ENCODE measurements at regions not wholly inside any gene's neighbourhood (a gene's known extent, or its start where the extent isn't known, plus 50 kb on each side); places are given as distances from the start of the nearest gene placed in this dataset.
"Not testable (repeated sequence)": the region's sequence is repeated elsewhere in the genome, so short reads cannot be mapped to it uniquely, and the experiment has no call there.

DNA sequence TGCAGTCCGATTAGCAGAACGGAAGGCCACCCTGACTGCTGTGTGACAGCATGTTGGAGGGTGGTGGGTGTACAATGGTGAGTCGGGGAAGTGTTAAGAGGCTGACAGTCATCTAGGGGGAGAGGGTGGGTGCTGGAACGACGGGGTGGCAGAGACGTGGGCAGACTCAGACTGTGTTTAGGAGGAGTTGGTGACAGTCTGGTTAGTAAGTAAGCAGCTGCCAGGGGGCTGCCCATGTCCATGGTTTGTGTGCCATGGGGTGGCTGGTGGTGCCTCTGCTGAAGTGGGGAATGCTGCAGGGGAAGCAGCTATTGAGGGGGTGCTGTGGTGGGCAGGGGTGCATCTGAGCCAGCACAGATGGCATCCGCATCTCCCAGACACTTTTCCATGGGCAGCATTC lies 51.3 kb upstream of the BOD1 start:
- no peak for DNase-seq (ENCODE audit: low spot score)

DNA sequence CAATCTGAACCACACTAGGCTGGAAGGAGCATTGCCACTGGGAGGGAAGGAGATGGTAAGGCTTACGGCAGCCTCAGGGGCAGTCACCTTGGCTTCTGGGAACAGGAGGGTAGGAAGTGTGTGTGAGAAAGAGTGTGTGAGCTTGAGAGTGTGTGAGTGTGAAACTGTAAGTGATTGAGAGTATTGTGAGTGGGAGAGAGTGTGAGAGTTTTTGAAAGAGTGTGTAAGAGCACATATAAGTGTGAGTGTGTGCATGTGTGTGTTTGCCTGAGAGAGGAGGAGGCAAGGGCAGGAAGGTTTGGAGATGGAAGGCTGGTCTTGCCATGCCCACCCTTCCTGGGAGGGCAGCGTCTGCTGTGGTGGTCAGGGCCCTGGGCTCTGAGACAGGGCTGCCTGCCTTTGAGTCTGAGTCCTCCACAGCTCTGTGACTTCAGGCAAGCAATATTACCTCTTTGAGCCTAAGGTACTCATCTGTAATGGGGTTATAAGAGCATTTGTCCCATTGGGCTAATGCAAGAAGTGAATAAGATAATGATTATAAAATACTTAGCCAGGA lies 51.9 kb upstream of the BOD1 start:
- DNase-seq (ENCODE audit: low spot score), result no peak

DNA sequence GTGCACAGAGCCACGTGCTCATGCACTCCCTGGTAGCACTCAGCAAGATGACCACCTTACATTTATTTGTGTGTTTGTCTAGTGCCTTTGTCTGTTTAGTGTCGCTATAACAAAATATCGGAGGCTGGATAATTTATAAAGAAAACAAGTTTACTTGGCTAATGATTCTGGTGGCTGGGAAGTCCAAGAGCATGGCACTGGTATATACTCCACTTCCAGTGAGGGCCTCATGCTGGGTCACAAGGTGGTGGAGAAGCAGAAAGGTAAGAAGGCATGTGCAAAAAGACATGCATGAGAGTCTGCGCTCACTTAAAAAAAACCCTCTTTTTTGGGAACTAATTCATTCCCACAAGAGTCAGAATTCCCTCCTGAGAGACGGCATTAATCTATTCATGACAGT lies 52.5 kb upstream of the BOD1 start:
- no peak for DNase-seq (ENCODE audit: low spot score)

DNA sequence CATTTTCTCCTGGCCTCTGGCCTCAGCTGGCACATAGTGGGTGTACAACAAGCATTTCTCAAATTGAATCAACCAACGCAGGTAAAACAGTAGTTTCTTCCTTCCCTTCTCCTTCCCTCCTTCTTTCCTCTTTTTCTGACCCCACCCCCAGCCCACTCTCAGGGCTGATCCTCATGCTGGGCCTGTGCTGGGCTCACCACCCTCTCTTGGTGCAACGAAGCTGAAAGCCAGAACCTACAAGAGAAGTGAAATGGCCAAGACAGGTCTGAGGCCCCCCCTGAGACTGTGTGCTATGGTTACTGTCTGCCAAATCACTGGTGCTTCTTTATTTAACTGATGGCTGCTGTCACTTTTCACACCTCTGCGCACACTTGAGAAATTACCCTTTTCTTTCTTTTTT lies 53.0 kb upstream of the BOD1 start:
- no peak for DNase-seq (ENCODE audit: low spot score)

DNA sequence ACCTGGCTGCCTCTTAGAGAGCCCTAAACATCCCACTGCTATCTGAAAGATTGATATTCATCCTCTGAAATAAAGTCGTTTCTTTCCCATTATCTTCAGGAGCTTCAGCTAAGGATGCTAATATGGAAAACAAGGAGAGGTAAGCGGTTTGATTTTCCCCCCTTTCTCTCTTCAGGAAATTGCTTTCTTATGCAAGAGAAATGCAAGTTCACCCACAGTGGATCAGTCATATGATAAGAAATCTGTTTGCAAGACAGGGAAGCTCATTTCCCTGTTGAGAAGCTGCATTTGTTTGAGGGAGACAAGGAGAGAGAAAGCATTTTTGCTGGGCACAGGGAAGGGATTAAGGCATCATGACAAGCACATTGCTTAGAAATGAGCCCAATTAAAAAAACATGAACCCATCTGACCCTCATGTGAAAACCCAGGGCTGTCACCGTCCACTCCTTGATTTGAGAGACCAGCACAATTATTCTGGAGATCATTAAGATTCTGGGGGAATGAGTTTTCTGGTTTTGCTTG lies 53.7 kb upstream of the BOD1 start:
- DNase-seq (ENCODE audit: low spot score), result no peak

DNA sequence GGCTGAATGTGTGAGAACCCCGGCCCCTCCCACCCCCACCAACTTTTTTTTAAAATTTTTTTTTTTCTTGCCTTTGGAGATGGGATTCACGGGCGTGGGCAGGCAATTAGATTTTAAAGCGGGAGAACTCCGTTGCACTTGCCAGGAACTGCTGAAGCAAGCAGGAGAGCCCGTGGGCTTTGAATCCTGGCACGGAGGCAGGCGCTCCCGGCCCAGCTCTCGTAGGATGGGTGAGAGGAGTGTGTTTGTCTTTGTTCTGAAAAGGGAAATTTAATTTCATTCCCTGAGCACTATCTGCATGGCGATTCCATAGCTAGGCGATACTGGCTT lies 54.3 kb upstream of the BOD1 start:
- no peak for DNase-seq (ENCODE audit: low spot score)

DNA sequence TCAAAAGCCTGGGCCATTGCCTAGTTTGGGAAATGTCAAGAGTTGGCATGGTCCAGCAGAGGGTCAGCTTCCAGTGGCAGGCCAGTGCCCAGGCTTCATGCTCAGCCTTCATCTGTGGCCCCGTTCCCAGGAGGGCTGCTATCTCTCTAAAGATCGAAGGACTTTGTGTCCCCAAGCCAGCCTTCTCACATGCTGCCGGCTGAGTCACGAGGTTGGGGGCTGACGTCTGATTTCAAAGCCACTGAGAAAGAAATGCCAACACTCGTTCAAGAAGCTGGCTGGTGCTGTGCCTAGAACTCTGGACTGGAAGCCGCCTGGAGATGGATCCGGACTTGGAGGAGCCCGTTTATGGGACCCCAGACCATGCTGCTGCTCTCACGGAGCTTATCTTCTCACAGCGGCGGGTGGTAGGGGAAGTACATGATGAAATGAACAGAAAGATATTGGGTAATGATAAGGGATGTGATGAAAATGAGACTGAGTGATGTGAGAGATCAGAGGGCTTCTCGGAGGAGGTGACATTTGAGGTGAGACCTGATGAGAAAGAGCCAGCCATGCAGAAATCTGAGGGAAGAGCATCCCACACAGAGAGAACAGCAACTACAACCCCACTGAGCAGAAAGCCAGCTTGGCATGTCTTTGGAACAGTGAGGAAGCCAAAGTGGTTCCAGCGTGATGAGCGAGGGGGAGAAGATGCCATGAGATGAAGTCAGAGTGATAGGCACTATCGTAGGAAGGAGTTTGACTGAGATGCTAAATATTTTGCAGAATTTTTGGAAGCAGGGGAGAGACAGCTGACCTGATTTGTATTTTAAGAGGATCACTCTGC lies 54.9 kb upstream of the BOD1 start:
- peak; percentile 28 for DNase-seq (ENCODE audit: low spot score)

DNA sequence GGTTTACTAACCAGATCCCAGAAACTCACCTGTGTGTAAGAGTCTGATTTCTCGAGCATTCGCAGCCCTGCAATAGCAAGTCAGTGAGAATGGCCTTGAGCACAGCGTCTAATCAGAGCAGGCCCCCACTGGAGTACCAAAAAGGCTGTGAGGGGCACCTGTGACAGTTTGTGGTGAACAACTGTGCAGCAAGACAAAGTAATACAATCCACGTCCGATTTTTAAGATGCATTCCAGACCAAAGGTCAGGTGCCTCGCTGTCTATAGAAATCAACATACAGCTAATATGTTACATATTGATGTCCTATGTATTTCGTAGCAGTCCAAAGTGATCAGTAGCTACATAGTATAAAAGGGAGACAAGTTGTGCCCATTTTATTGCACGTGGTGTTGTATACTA lies 55.7 kb upstream of the BOD1 start:
- no peak for DNase-seq (ENCODE audit: low spot score)

DNA sequence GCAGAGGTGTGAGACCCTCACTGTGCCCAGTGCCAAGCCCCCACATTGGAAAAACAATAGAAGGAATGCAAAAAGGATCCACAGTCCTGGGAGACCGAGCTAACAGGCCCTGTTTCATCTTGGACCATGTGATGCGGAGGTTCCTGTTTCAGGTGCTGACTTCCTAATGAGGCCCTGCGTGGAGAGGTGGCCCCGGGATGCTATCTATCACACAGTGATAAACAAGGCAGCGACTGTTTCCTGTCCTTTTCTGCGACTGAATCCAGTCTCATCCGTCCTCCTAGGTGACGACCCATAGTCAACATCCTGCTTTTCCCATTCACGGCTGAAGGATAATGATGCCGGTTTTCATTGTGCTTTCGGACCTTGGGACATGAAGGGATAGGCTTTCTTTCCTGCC lies 56.4 kb upstream of the BOD1 start:
- DNase-seq (ENCODE audit: low spot score), result peak; percentile 41

DNA sequence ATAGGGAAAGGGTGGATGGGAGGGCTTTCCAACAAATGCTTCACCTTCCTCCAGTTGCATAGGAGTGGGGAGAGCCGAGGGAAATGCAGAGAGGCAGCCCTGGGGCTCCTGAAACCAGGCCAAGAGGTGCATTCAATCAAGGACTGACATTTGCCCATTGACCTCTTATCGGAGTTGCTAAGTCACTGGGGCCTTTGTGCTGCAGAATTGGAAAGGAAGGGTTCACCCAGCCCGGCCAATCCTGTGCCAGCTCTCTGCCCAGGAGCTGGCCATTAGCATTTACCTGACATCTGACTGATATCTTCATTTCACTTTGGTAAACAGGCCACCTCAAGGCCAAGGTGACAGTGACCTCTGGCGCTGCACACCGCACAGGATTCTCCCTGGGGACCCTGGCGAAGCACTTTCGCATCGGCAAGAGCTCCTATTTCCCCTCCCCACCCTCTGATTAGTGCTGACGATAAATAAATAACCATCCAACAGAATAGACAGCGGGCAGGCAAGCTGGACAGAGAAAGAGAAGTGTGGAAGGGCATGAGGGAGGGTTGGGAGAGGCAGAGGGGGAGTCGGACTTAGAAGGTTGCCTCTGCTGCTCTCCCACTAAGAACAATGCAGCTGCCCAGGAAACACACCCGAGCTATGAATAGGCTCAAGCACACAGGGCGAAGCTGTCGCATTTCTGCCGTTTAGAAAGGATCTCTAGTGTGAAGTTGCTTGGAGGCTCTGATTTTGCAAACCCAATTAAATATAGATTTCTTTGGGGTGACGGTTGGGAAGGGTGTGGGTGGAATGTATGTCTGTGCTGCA lies 57.0 kb upstream of the BOD1 start:
- no peak for DNase-seq (ENCODE audit: low spot score)

DNA sequence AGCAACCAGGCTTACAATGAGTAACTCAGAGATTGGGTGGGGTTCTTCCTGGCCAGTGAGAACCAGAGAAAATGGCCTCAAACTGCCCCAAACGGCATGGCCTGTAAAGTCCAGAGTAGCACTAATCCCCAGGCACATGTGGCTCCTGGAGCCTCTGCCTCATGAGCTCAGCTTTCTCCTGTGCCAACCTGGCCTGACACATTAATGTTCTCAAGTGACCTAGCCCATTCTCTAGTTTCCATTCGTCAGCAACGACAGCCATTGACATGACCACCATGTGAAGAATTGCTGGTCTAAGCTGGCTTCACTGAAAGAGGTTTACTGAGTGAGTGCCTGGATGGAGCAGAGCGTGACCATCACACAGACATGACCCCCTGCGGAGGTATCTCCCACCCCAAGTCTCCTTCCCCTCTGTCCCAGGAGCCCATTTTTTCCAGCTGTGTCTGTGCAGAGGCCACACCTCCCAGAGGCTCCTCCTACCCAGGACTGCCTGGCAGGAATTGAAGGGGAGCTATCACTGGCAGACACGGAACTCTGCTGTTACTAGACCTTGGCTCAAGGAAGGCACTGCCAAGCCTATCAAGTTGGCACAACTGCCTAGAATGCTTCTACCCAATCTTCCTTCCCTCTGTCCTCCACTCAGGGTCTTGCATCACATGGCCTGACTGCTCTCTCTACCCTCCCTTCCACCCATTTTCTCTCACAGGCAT lies 59.0 kb upstream of the BOD1 start:
- DNase-seq (ENCODE audit: low spot score), result no peak

DNA sequence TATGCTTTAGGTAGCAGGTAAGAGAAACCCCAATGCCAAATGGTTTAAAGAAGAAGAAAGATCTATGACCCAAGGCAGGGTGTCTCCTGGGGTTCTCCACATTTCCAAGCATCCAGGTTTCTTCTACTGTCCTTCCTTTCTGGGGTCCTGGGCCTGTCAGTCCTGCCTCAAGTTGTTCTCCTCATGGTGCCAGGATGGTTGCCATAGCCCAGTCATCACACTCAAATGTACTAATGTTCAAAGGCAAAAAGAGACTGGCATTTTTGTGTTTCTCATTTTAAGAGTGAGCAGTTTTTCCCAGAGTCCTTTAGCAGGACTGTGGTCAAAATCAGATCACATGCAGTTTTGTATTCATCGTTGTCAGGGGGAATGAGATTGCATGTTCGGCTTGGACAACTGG lies 59.9 kb upstream of the BOD1 start:
- no peak for DNase-seq (ENCODE audit: low spot score)

DNA sequence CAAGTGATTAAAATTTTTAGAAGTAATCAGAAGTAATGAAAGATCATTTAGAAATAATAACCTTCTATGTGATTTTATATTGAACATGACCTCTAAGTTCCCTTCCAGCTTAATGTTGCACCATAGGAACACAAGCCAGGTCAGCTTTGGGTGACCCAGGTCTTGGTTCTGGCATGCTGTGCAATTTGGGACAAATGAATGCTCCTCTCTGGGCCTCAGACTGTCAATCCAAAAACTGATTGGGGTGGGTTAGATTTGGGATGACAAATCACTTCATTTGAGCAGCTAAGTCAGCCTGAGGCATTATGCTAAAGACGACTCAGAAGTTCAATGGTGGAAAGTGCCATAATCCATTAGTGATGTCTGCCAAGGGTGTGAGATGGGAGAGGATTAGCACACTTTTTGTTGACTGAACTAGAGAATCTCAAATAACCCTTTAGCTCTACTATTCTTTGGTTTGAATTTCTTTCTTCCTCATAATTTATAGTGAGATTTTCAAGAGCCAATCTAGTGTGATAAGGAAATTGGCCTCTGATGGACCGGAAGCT lies 60.7 kb upstream of the BOD1 start:
- no peak for DNase-seq (ENCODE audit: low spot score)

DNA sequence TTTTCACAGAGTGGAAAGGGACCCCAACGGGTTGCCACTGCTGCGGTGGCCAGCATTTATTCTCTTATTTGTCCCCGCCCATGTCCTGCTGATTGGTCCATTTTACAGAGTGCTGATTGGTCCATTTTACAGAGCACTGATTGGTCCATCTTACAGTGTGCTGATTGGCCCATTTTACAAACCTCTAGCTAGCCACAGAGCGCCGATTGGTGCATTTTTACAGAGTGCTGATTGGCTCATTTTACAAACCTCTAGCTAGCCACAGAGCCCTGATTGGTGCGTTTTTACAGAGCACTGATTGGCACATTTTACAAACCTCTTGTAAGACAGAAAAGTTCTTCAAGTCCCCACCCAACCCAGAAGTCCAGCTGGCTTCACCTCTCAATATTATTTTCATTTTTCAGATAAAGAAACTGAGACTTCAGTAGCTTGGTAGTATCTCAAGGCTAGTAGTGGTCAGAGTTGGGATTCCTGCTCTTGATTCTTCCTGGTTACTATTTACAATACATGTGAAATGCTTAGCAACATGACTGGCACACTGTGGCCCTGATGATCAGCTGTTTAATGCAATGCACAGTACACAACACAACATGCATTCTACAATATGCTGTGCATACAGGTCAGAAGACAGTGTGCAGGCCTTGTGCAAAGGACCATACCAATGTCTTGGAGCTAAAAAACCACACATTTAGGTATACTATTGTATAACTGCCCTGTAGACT lies 63.6 kb upstream of the BOD1 start:
- no peak for DNase-seq (ENCODE audit: low spot score)

DNA sequence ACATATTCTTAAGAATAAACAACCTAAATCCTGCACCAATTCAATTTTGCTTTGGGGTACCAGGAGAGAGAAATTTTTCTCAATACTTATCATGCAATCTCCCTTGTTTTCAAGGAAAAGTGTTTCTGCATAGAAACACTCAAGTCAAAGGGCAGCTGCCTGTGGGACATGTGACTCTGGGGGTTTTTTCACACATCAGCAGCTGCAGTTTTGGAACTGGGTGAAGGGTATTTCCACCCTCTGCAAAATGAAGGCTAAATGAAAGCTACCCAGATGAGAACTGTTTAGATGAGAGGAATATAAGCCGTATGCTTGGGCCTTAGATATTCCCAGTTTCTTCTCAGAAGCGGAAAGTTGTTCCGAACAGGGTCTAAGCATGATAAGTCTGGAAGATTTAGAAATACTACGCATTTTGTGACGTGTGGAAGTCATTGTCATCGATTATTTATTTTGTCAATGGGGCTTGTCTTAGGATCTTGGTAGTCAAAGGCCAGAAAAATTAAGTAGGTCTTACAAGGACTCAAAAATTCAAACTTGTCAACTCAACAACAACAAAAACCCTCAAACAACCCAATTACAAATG lies 64.3 kb upstream of the BOD1 start:
- no peak for DNase-seq (ENCODE audit: low spot score)

DNA sequence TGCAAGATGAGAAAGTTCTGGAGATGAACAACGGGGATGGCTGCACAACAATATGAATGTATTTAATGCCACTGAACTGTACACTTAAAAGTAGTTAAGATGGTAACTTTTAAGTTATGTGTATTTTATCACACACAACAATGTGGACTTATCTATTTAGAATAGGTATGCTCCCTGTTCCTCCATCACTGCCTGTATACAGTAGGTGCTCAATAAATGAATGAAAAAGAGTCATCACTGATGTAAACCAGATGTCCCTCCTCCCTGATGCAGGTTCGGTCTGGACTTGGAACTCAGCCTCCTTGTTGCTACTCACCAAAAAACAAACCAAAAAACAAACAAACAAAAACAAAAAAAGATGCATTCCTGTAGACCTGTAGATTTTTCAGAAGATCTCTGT lies 65.9 kb upstream of the BOD1 start:
- DNase-seq (ENCODE audit: low spot score), result no peak

DNA sequence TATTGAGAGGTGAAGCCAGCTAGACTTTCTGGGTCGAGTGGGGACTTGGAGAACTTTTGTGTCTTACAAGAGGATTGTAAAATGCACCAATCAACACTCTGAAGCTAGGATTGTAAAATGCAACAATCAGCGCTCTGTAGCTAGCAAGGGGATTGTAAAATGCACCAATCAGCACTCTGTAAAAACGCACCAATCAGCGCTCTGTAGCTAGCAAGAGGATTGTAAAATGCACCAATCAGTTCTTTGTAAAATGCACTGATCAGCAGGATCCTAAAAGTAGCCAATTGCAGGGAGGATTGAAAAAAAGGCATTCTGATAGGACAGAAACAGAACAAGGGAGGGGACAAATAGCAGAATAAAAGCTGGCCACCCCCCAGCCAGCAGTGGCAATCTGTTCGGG lies 68.1 kb upstream of the BOD1 start:
- not testable (repeated sequence) for DNase-seq (ENCODE audit: low spot score)

DNA sequence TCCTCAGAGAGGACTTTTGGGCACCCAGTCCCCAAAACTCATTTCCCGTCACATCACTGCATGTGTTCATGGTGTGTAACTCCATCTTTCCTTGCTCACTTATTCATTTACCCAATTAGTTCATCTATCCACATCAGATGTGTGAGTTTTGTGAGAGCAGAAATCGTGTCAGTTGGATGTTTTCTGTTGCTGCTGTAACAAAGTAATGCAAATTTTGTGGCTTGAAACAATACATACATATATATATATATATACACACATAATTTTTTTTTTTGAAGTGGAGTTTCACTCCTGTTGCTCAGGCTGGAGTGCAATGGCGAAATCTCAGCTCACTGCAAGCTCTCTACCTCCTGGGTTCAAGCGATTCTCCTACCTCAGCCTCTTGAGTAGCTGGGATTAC lies 70.5 kb upstream of the BOD1 start:
- DNase-seq (ENCODE audit: low spot score), result no peak

DNA sequence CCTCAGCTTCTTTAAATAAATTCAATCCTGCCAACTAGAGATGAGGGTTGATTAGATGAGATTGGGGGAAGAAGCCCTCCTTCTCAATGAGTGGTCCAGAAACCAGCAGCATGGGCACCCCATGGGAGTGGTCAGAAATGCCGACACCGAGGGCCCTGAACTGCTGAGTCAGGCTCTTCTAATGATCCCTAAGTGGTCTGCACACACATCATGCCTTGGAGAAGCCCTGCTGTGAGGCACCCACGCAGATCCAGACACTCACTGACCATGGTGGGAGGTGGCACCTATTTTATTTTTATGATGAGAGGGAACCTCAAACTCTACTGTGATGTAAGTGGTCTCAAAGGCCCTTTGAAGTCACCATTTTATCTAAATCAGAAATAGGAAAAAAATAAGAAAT lies 72.3 kb upstream of the BOD1 start:
- no peak for DNase-seq (ENCODE audit: low spot score)

DNA sequence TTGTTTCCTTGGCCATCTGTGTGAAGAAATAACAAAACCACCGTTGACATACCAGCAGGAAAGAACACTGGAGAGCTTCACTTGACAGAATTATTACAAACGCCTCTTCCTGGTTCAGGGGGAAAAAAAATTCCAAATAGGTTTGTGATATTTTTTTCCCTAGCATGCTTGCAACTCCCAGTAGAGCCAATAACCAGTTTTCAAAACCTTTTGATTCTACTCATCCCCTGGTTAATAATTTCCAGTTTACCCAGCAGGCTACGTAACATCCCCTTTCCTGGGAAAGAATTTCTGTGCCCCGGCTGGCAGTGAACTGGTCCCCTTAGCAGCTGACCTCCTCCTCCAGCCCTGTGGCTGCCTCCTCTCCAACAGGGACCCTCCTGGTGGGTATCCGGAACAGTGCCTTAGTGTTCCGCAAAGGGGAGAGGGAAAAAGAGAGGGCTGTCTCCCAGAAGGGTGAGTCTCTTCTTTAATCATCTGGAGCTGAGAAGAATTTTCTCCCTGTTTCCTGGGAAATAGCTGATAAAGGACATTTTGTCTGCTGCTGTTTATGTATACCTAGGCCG lies 72.8 kb upstream of the BOD1 start:
- DNase-seq (ENCODE audit: low spot score), result no peak

Measured in left forelimb (tissue), 1 donor.